Hepatocyte (in vitro differentiated cells): ENCODE measurements at regions not wholly inside any gene's neighbourhood (a gene's known extent, or its start where the extent isn't known, plus 50 kb on each side); places are given as distances from the start of the nearest gene placed in this dataset.

Experiments
- DNase-seq: peaks from one replicate; pipeline ENCODE4 v3.0.0-alpha.2; 2016; ENCODE audit warnings: low spot score
- H2AFZ ChIP-seq: fragments of 200-600 bp; sonication (generic); 2 replicates; pipeline ENCODE4 v1.6.0; 2016; ENCODE audit warnings: antibody characterized with exemption, mild to moderate bottlenecking
- H3K27ac ChIP-seq: fragments of 200-600 bp; sonication (generic); 2 replicates; pipeline ENCODE4 v1.5.1; 2016; ENCODE audit warnings: mild to moderate bottlenecking
- H3K27me3 ChIP-seq: fragments of 200-600 bp; sonication (generic); 2 replicates; pipeline ENCODE4 v1.6.1; 2016
- H3K36me3 ChIP-seq: fragments of 200-600 bp; sonication (generic); replicated peaks from 2 replicates; pipeline ENCODE4 v1.5.1; 2016; ENCODE audit warnings: low read depth; ENCODE audit not compliant: insufficient read depth
- H3K4me1 ChIP-seq: fragments of 200-600 bp; sonication (generic); 2 replicates; pipeline ENCODE4 v1.5.1; 2016; ENCODE audit warnings: mild to moderate bottlenecking, moderate library complexity; ENCODE audit not compliant: insufficient read depth
- H3K4me2 ChIP-seq: fragments of 200-600 bp; sonication (generic); 2 replicates; pipeline ENCODE4 v1.6.0; 2016
- H3K4me3 ChIP-seq: fragments of 200-600 bp; sonication (generic); 2 replicates; pipeline ENCODE4 v1.5.1; 2016; ENCODE audit warnings: mild to moderate bottlenecking
- H3K79me2 ChIP-seq: fragments of 200-600 bp; sonication (generic); 2 replicates; pipeline ENCODE4 v1.6.0; 2017; ENCODE audit warnings: mild to moderate bottlenecking
- H3K9me2 ChIP-seq: fragments of 200-600 bp; sonication (generic); replicated peaks from 2 replicates; pipeline ENCODE4 v1.6.0; 2017; ENCODE audit warnings: mild to moderate bottlenecking; ENCODE audit not compliant: insufficient read depth
- H3K9me3 ChIP-seq: fragments of 200-600 bp; sonication (generic); 2 replicates; pipeline ENCODE4 v1.5.1; 2016; ENCODE audit warnings: low read depth, mild to moderate bottlenecking
- H4K20me1 ChIP-seq: fragments of 200-600 bp; sonication (generic); 2 replicates; pipeline ENCODE4 v1.6.0; 2016; ENCODE audit warnings: mild to moderate bottlenecking; ENCODE audit not compliant: insufficient read depth, poor library complexity, severe bottlenecking
- CTCF ChIP-seq: fragments of 200-600 bp; sonication (generic); IDR thresholded peaks from 2 replicates; pipeline ENCODE4 v1.5.1; 2016; ENCODE audit warnings: antibody characterized with exemption, mild to moderate bottlenecking; ENCODE audit not compliant: poor library complexity
- EZH2 ChIP-seq: fragments of 200-600 bp; sonication (generic); IDR thresholded peaks from 2 replicates; pipeline ENCODE4 v1.6.1; 2016; ENCODE audit warnings: antibody characterized with exemption, mild to moderate bottlenecking, borderline replicate concordance
- EZH2phosphoT487 ChIP-seq: fragments of 200-600 bp; sonication (generic); IDR thresholded peaks from one replicate; pipeline ENCODE4 v1.6.1; 2018; ENCODE audit warnings: antibody characterized with exemption, mild to moderate bottlenecking, low read depth, moderate library complexity; ENCODE audit not compliant: unreplicated experiment, severe bottlenecking
- WGBS: methylation state at CpG from one replicate; pipeline ENCODE4 v1.1.6; 2016; ENCODE audit warnings: low lambda C conversion rate; ENCODE audit errors: missing lambda C conversion rate; 5-methylcytosine and 5-hydroxymethylcytosine counted together

GRCh38 chr2:19815746-19816145, 86.0 kb downstream of the TTC32 start:
- H3K27ac ChIP-seq: no peak overlapping the region
- peaks cover 4% of the 10 kb centered on the region for H3K4me1 ChIP-seq
- H3K36me3 ChIP-seq: no peaks in the 10 kb centered on the region
- no peak overlapping the region for H3K4me3 ChIP-seq
- H3K79me2 ChIP-seq: no peaks in the 10 kb centered on the region
- TF ChIP-seq EZH2phosphoT487: no peak
- TF ChIP-seq CTCF: no peak
- TF ChIP-seq EZH2: no peak
- H3K4me2 ChIP-seq: no peak overlapping the region
- H3K9me2 ChIP-seq: no peaks in the 10 kb centered on the region
- no peak for DNase-seq
- WGBS: 81% methylated on average over 1 of the region's 1 CpG
- no peaks in the 10 kb centered on the region for H3K27me3 ChIP-seq
- H2AFZ ChIP-seq: no peak overlapping the region
- H4K20me1 ChIP-seq: no peaks in the 10 kb centered on the region
- H3K9me3 ChIP-seq: no peaks in the 10 kb centered on the region

GRCh38 chr2:19812166-19812565, 89.6 kb downstream of the TTC32 start:
- Histone ChIP-seq H3K27me3 (no peaks in the 10 kb centered on the region), H2AFZ (no peak overlapping the region), H3K4me1 (peaks cover 4% of the 10 kb centered on the region), H3K9me2 (no peaks in the 10 kb centered on the region), H3K4me2 (no peak overlapping the region), H3K4me3 (no peak overlapping the region), H3K36me3 (no peaks in the 10 kb centered on the region), H3K79me2 (no peaks in the 10 kb centered on the region), H4K20me1 (no peaks in the 10 kb centered on the region), H3K9me3 (no peaks in the 10 kb centered on the region), H3K27ac (no peak overlapping the region)
- DNase-seq: peak; percentile 67
- WGBS: 57% methylated on average over 5 of the region's 5 CpGs
- TF ChIP-seq EZH2 (no peak), CTCF (no peak), EZH2phosphoT487 (no peak)

GRCh38 chr2:19811186-19811585, 90.6 kb downstream of the TTC32 start:
- Histone ChIP-seq H3K4me1 (peaks cover 4% of the 10 kb centered on the region), H3K4me2 (no peak overlapping the region), H3K27me3 (no peaks in the 10 kb centered on the region), H2AFZ (no peak overlapping the region), H3K27ac (no peak overlapping the region), H3K4me3 (no peak overlapping the region), H3K36me3 (no peaks in the 10 kb centered on the region), H4K20me1 (no peaks in the 10 kb centered on the region), H3K9me2 (no peaks in the 10 kb centered on the region), H3K9me3 (no peaks in the 10 kb centered on the region), H3K79me2 (no peaks in the 10 kb centered on the region)
- DNase-seq: no peak
- TF ChIP-seq EZH2 (no peak), EZH2phosphoT487 (no peak), CTCF (no peak)
- WGBS: 96% methylated on average over 6 of the region's 6 CpGs

- H3K79me2 ChIP-seq: no peaks in the 10 kb centered on the region
- H3K27me3 ChIP-seq: no peaks in the 10 kb centered on the region
- H4K20me1 ChIP-seq: no peaks in the 10 kb centered on the region
- H3K4me1 ChIP-seq: peaks cover 4% of the 10 kb centered on the region
- H3K9me2 ChIP-seq: no peaks in the 10 kb centered on the region
- H3K9me3 ChIP-seq: no peaks in the 10 kb centered on the region
- no peaks in the 10 kb centered on the region for H3K36me3 ChIP-seq
- no peak for DNase-seq
- TF ChIP-seq CTCF (no peak), EZH2phosphoT487 (no peak), EZH2 (no peak)
- H3K4me3 ChIP-seq: no peak overlapping the region
- no peak overlapping the region for H3K27ac ChIP-seq
- WGBS: 94% methylated on average over 2 of the region's 2 CpGs
- H3K4me2 ChIP-seq: no peak overlapping the region
- no peak overlapping the region for H2AFZ ChIP-seq
These were observed 91.1 kb downstream of the TTC32 start for GRCh38 chr2:19810637-19811036.
